Trophoblast cell (in vitro differentiated cells and primary cell): ENCODE measurements at regions not wholly inside any gene's neighbourhood (a gene's known extent, or its start where the extent isn't known, plus 50 kb on each side); places are given as distances from the start of the nearest gene placed in this dataset.

Source experiments
- DNase-seq, 2 donors: peaks; one replicate each; pipeline ENCODE4 v3.0.0-alpha.2; 2016
- H2AFZ ChIP-seq: 2 replicates; pipeline ENCODE4 v1.6.1; 2013; ENCODE audit warnings: low read length, moderate library complexity, mild to moderate bottlenecking; ENCODE audit not compliant: insufficient read depth, poor library complexity
- H2AK5ac ChIP-seq: 2 replicates; pipeline ENCODE4 v1.6.1; 2013; ENCODE audit warnings: mild to moderate bottlenecking, low read length
- H2BK120ac ChIP-seq: 2 replicates; pipeline ENCODE4 v1.6.1; 2013; ENCODE audit warnings: low read length, mild to moderate bottlenecking, moderate library complexity; ENCODE audit not compliant: insufficient read depth, poor library complexity
- H2BK12ac ChIP-seq: 2 replicates; pipeline ENCODE4 v1.6.1; 2013; ENCODE audit warnings: mild to moderate bottlenecking, low read length, moderate library complexity
- H2BK5ac ChIP-seq: 2 replicates; pipeline ENCODE4 v1.6.1; 2013; ENCODE audit warnings: low read length, low read depth, moderate library complexity, mild to moderate bottlenecking; ENCODE audit not compliant: poor library complexity
- H3K14ac ChIP-seq: 2 replicates; pipeline ENCODE4 v1.6.1; 2013; ENCODE audit warnings: mild to moderate bottlenecking, low read length
- H3K18ac ChIP-seq: 2 replicates; pipeline ENCODE4 v1.6.1; 2013; ENCODE audit warnings: mild to moderate bottlenecking, low read length
- H3K23ac ChIP-seq: 2 replicates; pipeline ENCODE4 v1.6.1; 2013; ENCODE audit warnings: low read length
- H3K27ac ChIP-seq: 2 replicates; pipeline ENCODE4 v1.5.1; 2013; ENCODE audit warnings: low read depth, mild to moderate bottlenecking, inconsistent platforms, low read length, moderate library complexity
- H3K27me3 ChIP-seq: 2 replicates; pipeline ENCODE4 v1.6.1; 2013; ENCODE audit warnings: inconsistent platforms, mild to moderate bottlenecking, low read length, moderate library complexity; ENCODE audit not compliant: insufficient read depth
- H3K36me3 ChIP-seq, 2 experiments: 1 replicate in 1 of 2; 2 replicates in 1 of 2; pipeline ENCODE4 v1.6.1; 2013; ENCODE audit warnings: low read length in 2 of 2, mild to moderate bottlenecking in 2 of 2, moderate library complexity in 1 of 2; ENCODE audit not compliant: insufficient read depth in 2 of 2, control insufficient read depth in 1 of 2
- H3K4ac ChIP-seq: 2 replicates; pipeline ENCODE4 v1.6.1; 2013; ENCODE audit warnings: low read depth, mild to moderate bottlenecking, low read length, moderate library complexity
- H3K4me1 ChIP-seq, 2 experiments: 1 replicate in 1 of 2; 2 replicates in 1 of 2; pipeline ENCODE4 v1.6.1; 2013; ENCODE audit warnings: low read length in 2 of 2, mild to moderate bottlenecking in 2 of 2, moderate library complexity in 1 of 2; ENCODE audit not compliant: insufficient read depth in 2 of 2, control insufficient read depth in 1 of 2
- H3K4me2 ChIP-seq: 2 replicates; pipeline ENCODE4 v1.6.1; 2013; ENCODE audit warnings: inconsistent platforms, mild to moderate bottlenecking, low read length, moderate library complexity
- H3K4me3 ChIP-seq: 2 replicates; pipeline ENCODE4 v1.5.1; 2013; ENCODE audit warnings: mild to moderate bottlenecking, low read depth, low read length, inconsistent platforms
- H3K79me1 ChIP-seq: one replicate; pipeline ENCODE4 v1.6.1; 2013; ENCODE audit warnings: low read length
- H3K79me2 ChIP-seq: 2 replicates; pipeline ENCODE4 v1.6.1; 2013; ENCODE audit warnings: low read length, mild to moderate bottlenecking; ENCODE audit not compliant: control insufficient read depth, insufficient read depth, poor library complexity
- H3K9ac ChIP-seq: 2 replicates; pipeline ENCODE4 v1.6.1; 2013; ENCODE audit warnings: mild to moderate bottlenecking, low read length
- H3K9me3 ChIP-seq: 2 replicates; pipeline ENCODE4 v1.6.1; 2013; ENCODE audit warnings: low read depth, mild to moderate bottlenecking, control low read depth, inconsistent platforms, low read length; ENCODE audit not compliant: insufficient read depth
- H4K12ac ChIP-seq: 2 replicates; pipeline ENCODE4 v1.6.1; 2013; ENCODE audit warnings: low read depth, mild to moderate bottlenecking, low read length, moderate library complexity
- H4K8ac ChIP-seq: 2 replicates; pipeline ENCODE4 v1.6.1; 2013; ENCODE audit warnings: low read depth, mild to moderate bottlenecking, low read length, moderate library complexity
- H4K91ac ChIP-seq: one replicate; pipeline ENCODE4 v1.6.1; 2013; ENCODE audit warnings: low read depth, mild to moderate bottlenecking, low read length, moderate library complexity
- WGBS: extraction: QIAGEN DNeasy Blood & Tissue Kit; methylation state at CpG from one replicate; pipeline ENCODE4 v1.1.7; 2013; ENCODE audit warnings: missing lambda C conversion rate; ENCODE audit not compliant: insufficient read length, insufficient coverage; ENCODE audit errors: extremely low coverage; 5-methylcytosine and 5-hydroxymethylcytosine counted together

DNA sequence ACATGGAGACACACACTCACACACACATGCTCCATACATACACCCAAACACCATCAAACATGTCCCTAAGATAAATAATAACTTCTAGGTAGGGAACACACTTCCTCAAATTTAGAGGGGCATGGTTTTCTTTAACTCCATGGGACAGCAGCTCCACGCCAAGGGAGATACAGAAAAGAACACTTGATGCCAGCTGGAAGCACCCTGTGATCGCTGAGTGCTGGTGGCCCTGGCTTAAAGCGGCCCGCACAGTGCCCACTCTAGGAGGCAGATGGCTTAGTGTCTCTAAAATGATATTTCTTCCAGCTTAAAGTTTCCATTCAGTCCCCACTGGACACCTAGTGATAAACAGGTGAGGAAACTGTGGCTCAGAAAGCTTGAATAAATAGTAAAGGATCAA lies 232.9 kb downstream of the UACA start:
- Histone ChIP-seq H3K18ac (no peak overlapping the region), H3K4me2 (no peak overlapping the region), H4K91ac (no peak overlapping the region), H2AK5ac (no peak overlapping the region), H2AFZ (no peak overlapping the region), H3K4ac (no peak overlapping the region), H3K27me3 (peaks cover 3% of the 10 kb centered on the region), H4K12ac (no peak overlapping the region), H3K9me3 (peaks cover 5% of the 10 kb centered on the region), H3K4me1 (no peaks in the 10 kb centered on the region), H3K14ac (no peak overlapping the region), H2BK12ac (no peak overlapping the region), H4K8ac (no peak overlapping the region), H3K23ac (no peak overlapping the region), H3K79me2 (no peaks in the 10 kb centered on the region), H3K4me3 (no peak overlapping the region), H3K9ac (no peak overlapping the region), H3K79me1 (no peaks in the 10 kb centered on the region), H3K27ac (no peak overlapping the region), H2BK5ac (no peak overlapping the region), H2BK120ac (no peak overlapping the region), H3K36me3 (no peaks in the 10 kb centered on the region)
- whole genome bisulfite sequencing = no CpG with 5 or more reads among the region's 4 CpGs
- DNase-seq = no peak

DNA sequence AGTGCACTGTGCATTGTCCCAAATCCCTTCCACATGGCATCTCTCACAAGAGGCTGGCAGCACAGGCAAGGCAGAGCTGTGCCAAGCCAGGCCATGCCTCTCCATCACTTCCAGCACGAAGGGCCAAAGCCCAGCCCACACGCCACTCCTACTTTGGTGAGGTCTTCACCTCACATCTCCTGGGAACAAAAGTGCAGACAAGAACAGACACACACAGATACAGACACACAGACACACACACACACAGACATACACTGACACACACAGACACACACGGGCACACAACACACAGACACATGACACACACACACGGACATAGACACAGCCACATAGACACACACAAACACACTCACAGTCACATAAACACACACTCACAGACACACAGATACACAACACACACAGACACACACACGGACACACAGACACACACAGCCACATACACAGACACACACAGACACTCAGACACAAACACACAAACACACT lies 233.3 kb downstream of the UACA start:
- Histone ChIP-seq H3K4ac (no peak overlapping the region), H4K12ac (no peak overlapping the region), H2BK5ac (no peak overlapping the region), H3K79me2 (no peaks in the 10 kb centered on the region), H2BK120ac (no peak overlapping the region), H3K14ac (no peak overlapping the region), H4K91ac (no peak overlapping the region), H3K27ac (no peak overlapping the region), H4K8ac (no peak overlapping the region), H3K79me1 (no peaks in the 10 kb centered on the region), H3K9me3 (peaks cover 5% of the 10 kb centered on the region), H3K9ac (no peak overlapping the region), H2BK12ac (no peak overlapping the region), H2AFZ (no peak overlapping the region), H3K36me3 (no peaks in the 10 kb centered on the region), H3K27me3 (peaks cover 3% of the 10 kb centered on the region), H3K18ac (no peak overlapping the region), H3K4me1 (no peaks in the 10 kb centered on the region), H3K4me3 (peak overlapping the region; percentile 45), H2AK5ac (no peak overlapping the region), H3K23ac (peak overlapping the region; percentile 31), H3K4me2 (no peak overlapping the region)
- WGBS = no CpG with 5 or more reads among the region's 5 CpGs
- no peak for DNase-seq

DNA sequence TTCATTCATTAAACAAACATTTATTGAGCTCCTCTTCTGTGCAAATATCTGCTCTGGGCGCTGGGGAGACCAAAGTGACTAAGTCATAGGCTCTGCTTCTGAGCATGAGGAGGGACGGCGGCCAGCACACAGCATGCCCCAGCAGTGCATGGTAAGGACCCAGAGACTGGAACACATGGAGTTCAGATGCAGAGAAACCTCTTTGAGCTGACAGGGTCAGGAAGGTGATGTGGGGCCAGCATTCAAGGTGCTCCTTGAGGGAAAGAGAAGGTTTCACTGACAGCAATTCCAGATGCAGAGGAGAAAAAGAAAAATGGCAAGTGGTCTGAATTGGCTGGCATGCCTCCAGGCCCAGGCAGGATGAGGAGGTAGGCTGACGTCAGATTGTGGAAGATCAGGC lies 234.5 kb downstream of the UACA start:
- no peak overlapping the region for H3K9ac ChIP-seq
- no peak overlapping the region for H3K4ac ChIP-seq
- WGBS = no CpG with 5 or more reads among the region's 4 CpGs
- no peak overlapping the region for H3K18ac ChIP-seq
- H2BK5ac ChIP-seq = no peak overlapping the region
- no peak overlapping the region for H2AFZ ChIP-seq
- no peaks in the 10 kb centered on the region for H3K79me1 ChIP-seq
- H3K4me3 ChIP-seq = no peak overlapping the region
- no peak overlapping the region for H2BK120ac ChIP-seq
- no peak for DNase-seq
- H2AK5ac ChIP-seq = no peak overlapping the region
- H3K9me3 ChIP-seq = peaks cover 5% of the 10 kb centered on the region
- no peak overlapping the region for H4K8ac ChIP-seq
- H4K91ac ChIP-seq = no peak overlapping the region
- H3K14ac ChIP-seq = no peak overlapping the region
- H3K27me3 ChIP-seq = peaks cover 3% of the 10 kb centered on the region
- H3K27ac ChIP-seq = no peak overlapping the region
- H3K79me2 ChIP-seq = no peaks in the 10 kb centered on the region
- H3K4me2 ChIP-seq = no peak overlapping the region
- H2BK12ac ChIP-seq = no peak overlapping the region
- H4K12ac ChIP-seq = no peak overlapping the region
- no peak overlapping the region for H3K23ac ChIP-seq
- no peaks in the 10 kb centered on the region for H3K4me1 ChIP-seq
- H3K36me3 ChIP-seq = no peaks in the 10 kb centered on the region

DNA sequence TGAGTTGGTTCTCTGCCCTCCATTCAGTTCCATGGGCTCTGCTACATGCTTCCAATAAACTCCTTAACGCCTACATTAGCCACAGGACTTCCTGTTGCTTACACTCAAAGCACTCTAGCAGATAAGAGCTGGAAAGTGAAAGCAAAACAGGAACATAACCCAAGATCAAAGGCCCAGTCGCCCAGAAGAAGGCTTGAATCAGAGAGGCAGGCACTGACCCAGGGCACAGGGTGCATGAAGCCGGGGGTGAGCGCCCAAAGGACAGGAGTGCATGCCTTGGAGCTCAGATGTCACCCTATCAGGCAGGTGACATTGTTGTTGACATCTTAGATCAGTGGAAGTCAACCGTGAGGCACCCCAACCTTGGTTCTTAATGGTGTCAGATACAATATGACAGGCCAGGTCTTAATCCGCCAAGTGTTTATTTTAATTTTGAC lies 235.1 kb downstream of the UACA start:
- Histone ChIP-seq H2AFZ (no peak overlapping the region), H3K9ac (no peak overlapping the region), H3K14ac (no peak overlapping the region), H3K9me3 (peaks cover 5% of the 10 kb centered on the region), H3K23ac (no peak overlapping the region), H4K8ac (no peak overlapping the region), H3K4ac (no peak overlapping the region), H3K27ac (no peak overlapping the region), H2BK5ac (no peak overlapping the region), H3K4me2 (no peak overlapping the region), H3K36me3 (no peaks in the 10 kb centered on the region), H3K79me1 (no peaks in the 10 kb centered on the region), H2AK5ac (no peak overlapping the region), H3K27me3 (peaks cover 3% of the 10 kb centered on the region), H3K79me2 (no peaks in the 10 kb centered on the region), H2BK12ac (no peak overlapping the region), H3K18ac (no peak overlapping the region), H3K4me3 (no peak overlapping the region), H4K12ac (no peak overlapping the region), H3K4me1 (no peaks in the 10 kb centered on the region), H4K91ac (no peak overlapping the region), H2BK120ac (no peak overlapping the region)
- WGBS = no CpG with 5 or more reads among the region's 6 CpGs
- peak in 1 of 2 donors; percentile 18 for DNase-seq
